MM.1S (cell line): ENCODE measurements at regions not wholly inside any gene's neighbourhood (a gene's known extent, or its start where the extent isn't known, plus 50 kb on each side); places are given as distances from the start of the nearest gene placed in this dataset.

Source experiments
- DNase-seq: peaks from one replicate; pipeline ENCODE4 v3.0.0-alpha.2; 2015
- H2AFZ ChIP-seq: fragments of 300-600 bp; sonication (generic); 2 replicates; pipeline ENCODE4 v1.6.0; 2016; ENCODE audit warnings: antibody characterized with exemption, low read length
- H3F3A ChIP-seq: fragments of 300-600 bp; sonication (generic); 2 replicates; pipeline ENCODE4 v1.6.1; 2016; ENCODE audit warnings: mild to moderate bottlenecking, antibody characterized with exemption, low read length, moderate library complexity, mixed read lengths; ENCODE audit not compliant: insufficient read depth
- H3K27ac ChIP-seq: fragments of 300-600 bp; sonication (generic); 2 replicates; pipeline ENCODE4 v1.5.1; 2016; ENCODE audit warnings: mild to moderate bottlenecking, low read length
- H3K27me3 ChIP-seq: fragments of 300-600 bp; sonication (generic); replicated peaks from 2 replicates; pipeline ENCODE4 v1.6.0; 2016; ENCODE audit warnings: low read length; ENCODE audit not compliant: insufficient read depth
- H3K36me3 ChIP-seq: fragments of 300-600 bp; sonication (generic); replicated peaks from 2 replicates; pipeline ENCODE4 v1.6.1; 2016; ENCODE audit warnings: mild to moderate bottlenecking, low read length, mixed read lengths; ENCODE audit not compliant: insufficient read depth
- H3K4me1 ChIP-seq: fragments of 300-600 bp; sonication (generic); 2 replicates; pipeline ENCODE4 v1.6.1; 2016; ENCODE audit warnings: low read length, mixed read lengths
- H3K4me2 ChIP-seq: fragments of 300-600 bp; sonication (generic); 2 replicates; pipeline ENCODE4 v1.6.0; 2016; ENCODE audit warnings: low read depth, low read length
- H3K4me3 ChIP-seq: fragments of 300-600 bp; sonication (generic); 2 replicates; pipeline ENCODE4 v1.5.1; 2016; ENCODE audit warnings: low read length, mixed read lengths
- H3K79me2 ChIP-seq: fragments of 300-600 bp; sonication (generic); 2 replicates; pipeline ENCODE4 v1.6.1; 2016; ENCODE audit warnings: mixed run types, low read length, mixed read lengths
- H3K9ac ChIP-seq: fragments of 300-600 bp; sonication (generic); 2 replicates; pipeline ENCODE4 v1.6.1; 2016; ENCODE audit warnings: low read length, mixed read lengths
- H3K9me2 ChIP-seq: fragments of 300-600 bp; sonication (generic); replicated peaks from 2 replicates; pipeline ENCODE4 v1.6.1; 2016; ENCODE audit warnings: mild to moderate bottlenecking, low read length, mixed read lengths; ENCODE audit not compliant: insufficient read depth
- H3K9me3 ChIP-seq: fragments of 300-600 bp; sonication (generic); replicated peaks from 2 replicates; pipeline ENCODE4 v1.6.1; 2016; ENCODE audit warnings: mild to moderate bottlenecking, low read length, mixed read lengths; ENCODE audit not compliant: insufficient read depth
- H4K20me1 ChIP-seq: fragments of 300-600 bp; sonication (generic); 2 replicates; pipeline ENCODE4 v1.6.1; 2016; ENCODE audit warnings: mild to moderate bottlenecking, low read length, moderate library complexity, mixed read lengths; ENCODE audit not compliant: insufficient read depth
- CTCF ChIP-seq: fragments of 300-600 bp; sonication (generic); IDR thresholded peaks from 2 replicates; pipeline ENCODE4 v1.5.1; 2016; ENCODE audit warnings: antibody characterized with exemption, low read length, mixed read lengths
- EZH2 ChIP-seq: fragments of 300-600 bp; sonication (generic); optimal IDR thresholded peaks from 2 replicates; pipeline ENCODE3; 2017; ENCODE audit warnings: low read depth, mild to moderate bottlenecking, antibody characterized with exemption, low read length, mixed read lengths
- EZH2phosphoT487 ChIP-seq: fragments of 300-600 bp; sonication (generic); IDR thresholded peaks from 2 replicates; pipeline ENCODE4 v1.6.1; 2018; ENCODE audit warnings: antibody characterized with exemption, low read length

- no peak overlapping the region for H3K4me3 ChIP-seq
- H3K9me3 ChIP-seq: no peaks in the 10 kb centered on the region
- H2AFZ ChIP-seq: no peak overlapping the region
- no peak for DNase-seq
- no peak overlapping the region for H3K9ac ChIP-seq
- no peak overlapping the region for H3K27ac ChIP-seq
- H3K4me1 ChIP-seq: no peaks in the 10 kb centered on the region
- no peak overlapping the region for H3K4me2 ChIP-seq
- H3K79me2 ChIP-seq: peaks cover 47% of the 10 kb centered on the region
- H3K9me2 ChIP-seq: no peaks in the 10 kb centered on the region
- H3K27me3 ChIP-seq: no peaks in the 10 kb centered on the region
- H3K36me3 ChIP-seq: no peaks in the 10 kb centered on the region
- TF ChIP-seq CTCF: no peak
- no peak for TF ChIP-seq EZH2
- no peak for TF ChIP-seq EZH2phosphoT487
- no peaks in the 10 kb centered on the region for H4K20me1 ChIP-seq
- H3F3A ChIP-seq: no peaks in the 10 kb centered on the region
Observed at GRCh38 chr6:34608321-34609091, 52.4 kb upstream of the SPDEF start.

- Histone ChIP-seq H3K27ac (no peak overlapping the region), H3K79me2 (peaks cover 54% of the 10 kb centered on the region), H3F3A (no peaks in the 10 kb centered on the region), H2AFZ (no peak overlapping the region), H3K9ac (no peak overlapping the region), H3K9me3 (no peaks in the 10 kb centered on the region), H3K4me3 (no peak overlapping the region), H4K20me1 (no peaks in the 10 kb centered on the region), H3K27me3 (no peaks in the 10 kb centered on the region), H3K36me3 (no peaks in the 10 kb centered on the region), H3K9me2 (no peaks in the 10 kb centered on the region), H3K4me2 (no peak overlapping the region), H3K4me1 (no peaks in the 10 kb centered on the region)
- TF ChIP-seq EZH2 (no peak), EZH2phosphoT487 (no peak), CTCF (no peak)
- DNase-seq: no peak
Observed at GRCh38 chr6:34606477-34607265, 50.5 kb upstream of the SPDEF start.
